Kidney (tissue), 13 donors: ENCODE measurements at regions not wholly inside any gene's neighbourhood (a gene's known extent, or its start where the extent isn't known, plus 50 kb on each side); places are given as distances from the start of the nearest gene placed in this dataset.

Source experiments
- DNase-seq, 5 donors: peaks; one replicate each; pipeline ENCODE4 v3.0.0-alpha.2; 2013 to 2020
- FAIRE-seq: peaks from 2 replicates; lab custom pipeline; 2012; peaks lifted over from hg19 to GRCh38; lab: Jason Lieb, UNC
- H3K27ac ChIP-seq, 2 donors: one replicate each; pipeline ENCODE4 v1.7.0; 2013; ENCODE audit warnings: low read depth in 2 of 2, low read length in 2 of 2, inconsistent platforms in 1 of 2
- H3K27me3 ChIP-seq: one replicate; pipeline ENCODE4 v1.7.1; 2013; ENCODE audit warnings: low read length, inconsistent platforms; ENCODE audit not compliant: control insufficient read depth, insufficient read depth
- H3K36me3 ChIP-seq, 3 donors: one replicate each; pipeline versions ENCODE4 v1.7.0 to v1.7.1; 2013; ENCODE audit warnings: low read length in 3 of 3, control low read depth in 1 of 3, inconsistent platforms in 1 of 3; ENCODE audit not compliant: insufficient read depth in 3 of 3, control insufficient read depth in 2 of 3
- H3K4me1 ChIP-seq, 3 donors: one replicate each; pipeline versions ENCODE4 v1.7.0 to v1.7.1; 2013; ENCODE audit warnings: low read length in 3 of 3, inconsistent platforms in 1 of 3, low read depth in 1 of 3; ENCODE audit not compliant: control insufficient read depth in 2 of 3, insufficient read depth in 2 of 3
- H3K4me3 ChIP-seq, 3 donors: one replicate each; pipeline versions ENCODE4 v1.7.0 to v1.8.1; 2013; ENCODE audit warnings: low read length in 3 of 3, control low read depth in 1 of 3, inconsistent platforms in 1 of 3
- H3K9ac ChIP-seq, 3 donors: one replicate each; pipeline versions ENCODE4 v1.7.0 to v1.7.1; 2013; ENCODE audit warnings: low read length in 3 of 3, control low read depth in 1 of 3, inconsistent platforms in 1 of 3
- H3K9me3 ChIP-seq, 3 donors: one replicate each; pipeline versions ENCODE4 v1.7.0 to v1.7.1; 2013; ENCODE audit warnings: low read length in 3 of 3, control low read depth in 1 of 3, inconsistent platforms in 1 of 3; ENCODE audit not compliant: control insufficient read depth in 2 of 3, insufficient read depth in 1 of 3
- CTCF ChIP-seq: IDR thresholded peaks from 3 replicates; pipeline ENCODE4 v1.5.1; 2012; ENCODE audit warnings: mild to moderate bottlenecking, moderate library complexity, borderline replicate concordance; ENCODE audit not compliant: insufficient read depth; ENCODE audit errors: extremely low read depth
- intact Hi-C: fragments of 100-400 bp; cut with DNase I; formaldehyde crosslinking; loops from one replicate; pipeline ENCODE4 v1.11.1; 2022
- donor health status: control.
- donor health status: control.
- donor health status: control.
- donor health status: control.
- donor health status: control.
- donor health status: DM: yes; HTN: yes; CAD: no.
- donor health status: Normal renal cell carcinoma (clear cell type).

- no peak overlapping the region for H3K27ac ChIP-seq
- H3K4me1 ChIP-seq: peaks cover 0 to 2% (median 0%) of the 10 kb centered on the region in 3 donors
- DNase-seq (no peak), FAIRE-seq (no peak)
- H3K9ac ChIP-seq: no peak overlapping the region
- no peaks in the 10 kb centered on the region for H3K27me3 ChIP-seq
- H3K36me3 ChIP-seq: no peaks in the 10 kb centered on the region
- H3K4me3 ChIP-seq: no peak overlapping the region
- intact Hi-C loops: no loop called here
- H3K9me3 ChIP-seq: no peaks in the 10 kb centered on the region
- TF ChIP-seq CTCF: no peak
Measured at GRCh38 chr6:160921095-160921494, 70.5 kb upstream of the MAP3K4 start.

GRCh38 chr6:160926281-160927276, 65.0 kb upstream of the MAP3K4 start:
- Histone ChIP-seq H3K9me3 (no peaks in the 10 kb centered on the region), H3K27ac (no peak overlapping the region), H3K4me3 (no peak overlapping the region), H3K4me1 (no peaks in the 10 kb centered on the region), H3K36me3 (no peaks in the 10 kb centered on the region), H3K27me3 (no peaks in the 10 kb centered on the region), H3K9ac (no peak overlapping the region)
- no peak for DNase-seq
- intact Hi-C loops: loop anchor here (5.0 kb wide), 1 partner anchor 446 kb away; no protein-coding TSS in a partner anchor
- no peak for TF ChIP-seq CTCF
- no peak for FAIRE-seq

- Histone ChIP-seq H3K4me3 (no peak overlapping the region), H3K36me3 (no peaks in the 10 kb centered on the region), H3K9ac (no peak overlapping the region), H3K27me3 (no peaks in the 10 kb centered on the region), H3K4me1 (no peaks in the 10 kb centered on the region), H3K9me3 (no peaks in the 10 kb centered on the region), H3K27ac (no peak overlapping the region)
- TF ChIP-seq CTCF: no peak
- FAIRE-seq (no peak), DNase-seq (no peak)
- intact Hi-C loops: loop anchor here (5.0 kb wide), 1 partner anchor 445 kb away; no protein-coding TSS in a partner anchor
Measured at GRCh38 chr6:160927416-160927815, 64.2 kb upstream of the MAP3K4 start.
